ENCODE measurements at regions not wholly inside any gene's neighbourhood (a gene's known extent, or its start where the extent isn't known, plus 50 kb on each side); places are given as distances from the start of the nearest gene placed in this dataset.

GRCh38 chr1:199875856-199876255, 151.7 kb upstream of the NR5A2 start:
- no peak for TF ChIP-seq POLR2A (IDR thresholded peaks at IDR 0.05)
- no peak for TF ChIP-seq EP300 (IDR thresholded peaks at IDR 0.05)
- TF ChIP-seq, protein P1, sequence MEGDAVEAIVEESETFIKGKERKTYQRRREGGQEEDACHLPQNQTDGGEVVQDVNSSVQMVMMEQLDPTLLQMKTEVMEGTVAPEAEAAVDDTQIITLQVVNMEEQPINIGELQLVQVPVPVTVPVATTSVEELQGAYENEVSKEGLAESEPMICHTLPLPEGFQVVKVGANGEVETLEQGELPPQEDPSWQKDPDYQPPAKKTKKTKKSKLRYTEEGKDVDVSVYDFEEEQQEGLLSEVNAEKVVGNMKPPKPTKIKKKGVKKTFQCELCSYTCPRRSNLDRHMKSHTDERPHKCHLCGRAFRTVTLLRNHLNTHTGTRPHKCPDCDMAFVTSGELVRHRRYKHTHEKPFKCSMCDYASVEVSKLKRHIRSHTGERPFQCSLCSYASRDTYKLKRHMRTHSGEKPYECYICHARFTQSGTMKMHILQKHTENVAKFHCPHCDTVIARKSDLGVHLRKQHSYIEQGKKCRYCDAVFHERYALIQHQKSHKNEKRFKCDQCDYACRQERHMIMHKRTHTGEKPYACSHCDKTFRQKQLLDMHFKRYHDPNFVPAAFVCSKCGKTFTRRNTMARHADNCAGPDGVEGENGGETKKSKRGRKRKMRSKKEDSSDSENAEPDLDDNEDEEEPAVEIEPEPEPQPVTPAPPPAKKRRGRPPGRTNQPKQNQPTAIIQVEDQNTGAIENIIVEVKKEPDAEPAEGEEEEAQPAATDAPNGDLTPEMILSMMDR (IDR thresholded peaks at IDR 0.05), result no peak
- TF ChIP-seq POLR2AphosphoS5 (IDR thresholded peaks at IDR 0.05), result no peak

Data from suprapubic skin (tissue), 4 donors.